ENCODE measurements at regions not wholly inside any gene's neighbourhood (a gene's known extent, or its start where the extent isn't known, plus 50 kb on each side); places are given as distances from the start of the nearest gene placed in this dataset.
"Not testable (repeated sequence)": the region's sequence is repeated elsewhere in the genome, so short reads cannot be mapped to it uniquely, and the experiment has no call there.

GRCh38 chr12:24664161-24664880 is 284.6 kb downstream of the BCAT1 start:
- Histone ChIP-seq H3K9ac (ENCODE audit: low read length) (no peak overlapping the region), H3K4me2 (ENCODE audit: low read length) (no peak overlapping the region), H4K20me1 (ENCODE audit: insufficient read depth, low read length) (no peaks in the 10 kb centered on the region), H3K9me3 (ENCODE audit: low read length) (no peaks in the 10 kb centered on the region), H3K9me2 (ENCODE audit: low read depth, low read length) (no peaks in the 10 kb centered on the region), H2AFZ (ENCODE audit: low read length) (no peak overlapping the region), H3K27ac (ENCODE audit: low read depth, low read length, poor library complexity, severe bottlenecking) (no peak overlapping the region), H3F3A (ENCODE audit: insufficient read depth, low read length) (no peaks in the 10 kb centered on the region), H3K27me3 (ENCODE audit: insufficient read depth, low read length) (no peaks in the 10 kb centered on the region), H3K4me1 (ENCODE audit: insufficient read depth, low read length, severe bottlenecking) (no peaks in the 10 kb centered on the region), H3K36me3 (ENCODE audit: insufficient read depth, low read length) (no peaks in the 10 kb centered on the region), H3K79me2 (ENCODE audit: insufficient read depth, low read length) (no peaks in the 10 kb centered on the region), H3K4me3 (ENCODE audit: low read depth, low read length, poor library complexity, severe bottlenecking) (no peak overlapping the region)
- no peak for TF ChIP-seq EZH2 (IDR thresholded peaks at IDR 0.05; ENCODE audit: borderline replicate concordance, low read length)
- TF ChIP-seq, protein P1, sequence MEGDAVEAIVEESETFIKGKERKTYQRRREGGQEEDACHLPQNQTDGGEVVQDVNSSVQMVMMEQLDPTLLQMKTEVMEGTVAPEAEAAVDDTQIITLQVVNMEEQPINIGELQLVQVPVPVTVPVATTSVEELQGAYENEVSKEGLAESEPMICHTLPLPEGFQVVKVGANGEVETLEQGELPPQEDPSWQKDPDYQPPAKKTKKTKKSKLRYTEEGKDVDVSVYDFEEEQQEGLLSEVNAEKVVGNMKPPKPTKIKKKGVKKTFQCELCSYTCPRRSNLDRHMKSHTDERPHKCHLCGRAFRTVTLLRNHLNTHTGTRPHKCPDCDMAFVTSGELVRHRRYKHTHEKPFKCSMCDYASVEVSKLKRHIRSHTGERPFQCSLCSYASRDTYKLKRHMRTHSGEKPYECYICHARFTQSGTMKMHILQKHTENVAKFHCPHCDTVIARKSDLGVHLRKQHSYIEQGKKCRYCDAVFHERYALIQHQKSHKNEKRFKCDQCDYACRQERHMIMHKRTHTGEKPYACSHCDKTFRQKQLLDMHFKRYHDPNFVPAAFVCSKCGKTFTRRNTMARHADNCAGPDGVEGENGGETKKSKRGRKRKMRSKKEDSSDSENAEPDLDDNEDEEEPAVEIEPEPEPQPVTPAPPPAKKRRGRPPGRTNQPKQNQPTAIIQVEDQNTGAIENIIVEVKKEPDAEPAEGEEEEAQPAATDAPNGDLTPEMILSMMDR (IDR thresholded peaks at IDR 0.05; ENCODE audit: low read length) = no peak

DNA sequence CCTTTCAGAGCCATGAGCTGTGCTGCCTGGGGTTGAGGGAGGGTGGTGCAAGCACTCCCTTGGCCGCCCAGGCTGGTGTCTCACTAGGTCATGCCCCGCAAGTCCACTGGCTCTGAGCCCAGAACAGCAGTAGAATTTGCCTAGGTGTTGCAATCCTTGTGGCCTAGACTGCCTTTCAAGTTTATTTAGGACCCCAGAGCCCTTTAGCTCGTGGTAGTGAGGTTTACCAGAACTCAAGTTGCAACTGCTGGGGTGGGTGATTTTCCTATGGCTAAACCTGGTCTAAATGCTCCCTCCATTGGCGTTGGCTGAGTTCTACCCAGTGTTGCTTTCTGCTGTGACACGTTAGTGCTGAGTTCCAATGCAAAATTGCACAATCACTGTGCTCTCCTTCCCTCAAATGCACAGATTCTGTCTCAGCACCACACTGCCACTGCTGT is 287.2 kb downstream of the BCAT1 start:
- Histone ChIP-seq H3K27me3 (ENCODE audit: insufficient read depth, low read length) (no peaks in the 10 kb centered on the region), H3K9me3 (ENCODE audit: low read length) (no peaks in the 10 kb centered on the region), H3K36me3 (ENCODE audit: insufficient read depth, low read length) (no peaks in the 10 kb centered on the region), H2AFZ (ENCODE audit: low read length) (no peak overlapping the region), H3K27ac (ENCODE audit: low read depth, low read length, poor library complexity, severe bottlenecking) (no peak overlapping the region), H3F3A (ENCODE audit: insufficient read depth, low read length) (no peaks in the 10 kb centered on the region), H3K4me1 (ENCODE audit: insufficient read depth, low read length, severe bottlenecking) (no peaks in the 10 kb centered on the region), H3K9me2 (ENCODE audit: low read depth, low read length) (no peaks in the 10 kb centered on the region), H3K4me3 (ENCODE audit: low read depth, low read length, poor library complexity, severe bottlenecking) (no peak overlapping the region), H3K9ac (ENCODE audit: low read length) (no peak overlapping the region), H4K20me1 (ENCODE audit: insufficient read depth, low read length) (no peaks in the 10 kb centered on the region), H3K4me2 (ENCODE audit: low read length) (no peak overlapping the region), H3K79me2 (ENCODE audit: insufficient read depth, low read length) (no peaks in the 10 kb centered on the region)
- TF ChIP-seq, protein P1 (IDR thresholded peaks at IDR 0.05; ENCODE audit: low read length) = no peak
- TF ChIP-seq EZH2 (IDR thresholded peaks at IDR 0.05; ENCODE audit: borderline replicate concordance, low read length) = no peak

DNA sequence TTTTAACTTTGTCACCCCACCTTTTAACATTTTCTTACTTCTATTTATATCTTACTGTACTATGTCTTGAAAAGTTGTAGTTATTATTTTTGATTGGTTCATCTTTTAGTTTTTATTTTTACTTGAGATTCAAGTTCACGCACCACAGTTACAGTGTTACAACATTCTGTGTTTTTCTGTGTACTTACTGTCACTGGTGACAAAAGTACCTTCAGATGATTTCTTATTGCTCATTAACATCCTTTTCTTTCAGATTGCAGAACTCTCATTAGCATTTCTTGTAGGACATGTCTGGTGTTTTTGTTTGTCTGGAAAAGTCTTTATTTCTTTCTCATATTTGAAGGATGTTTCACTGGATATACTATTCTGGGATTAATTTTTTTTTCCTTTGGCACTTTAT is 289.9 kb downstream of the BCAT1 start:
- Histone ChIP-seq H4K20me1 (ENCODE audit: insufficient read depth, low read length) (no peaks in the 10 kb centered on the region), H3K4me3 (ENCODE audit: low read depth, low read length, poor library complexity, severe bottlenecking) (no peak overlapping the region), H3K79me2 (ENCODE audit: insufficient read depth, low read length) (no peaks in the 10 kb centered on the region), H3K9me2 (ENCODE audit: low read depth, low read length) (no peaks in the 10 kb centered on the region), H3K27me3 (ENCODE audit: insufficient read depth, low read length) (no peaks in the 10 kb centered on the region), H3K9me3 (ENCODE audit: low read length) (no peaks in the 10 kb centered on the region), H3F3A (ENCODE audit: insufficient read depth, low read length) (no peaks in the 10 kb centered on the region), H3K4me2 (ENCODE audit: low read length) (no peak overlapping the region), H3K4me1 (ENCODE audit: insufficient read depth, low read length, severe bottlenecking) (no peaks in the 10 kb centered on the region), H3K9ac (ENCODE audit: low read length) (no peak overlapping the region), H3K27ac (ENCODE audit: low read depth, low read length, poor library complexity, severe bottlenecking) (no peak overlapping the region), H3K36me3 (ENCODE audit: insufficient read depth, low read length) (no peaks in the 10 kb centered on the region), H2AFZ (ENCODE audit: low read length) (no peak overlapping the region)
- TF ChIP-seq, protein P1 (IDR thresholded peaks at IDR 0.05; ENCODE audit: low read length) = no peak
- TF ChIP-seq EZH2 (IDR thresholded peaks at IDR 0.05; ENCODE audit: borderline replicate concordance, low read length) = no peak

GRCh38 chr12:24654344-24654743 is 294.6 kb downstream of the BCAT1 start:
- not testable (repeated sequence) for H4K20me1 ChIP-seq (ENCODE audit: insufficient read depth, low read length); H3K27ac ChIP-seq (ENCODE audit: low read depth, low read length, poor library complexity, severe bottlenecking); H3K36me3 ChIP-seq (ENCODE audit: insufficient read depth, low read length); H3K9me2 ChIP-seq (ENCODE audit: low read depth, low read length); H3K27me3 ChIP-seq (ENCODE audit: insufficient read depth, low read length); H3K4me1 ChIP-seq (ENCODE audit: insufficient read depth, low read length, severe bottlenecking); H3K4me3 ChIP-seq (ENCODE audit: low read depth, low read length, poor library complexity, severe bottlenecking); H3K9me3 ChIP-seq (ENCODE audit: low read length); H3K9ac ChIP-seq (ENCODE audit: low read length); H2AFZ ChIP-seq (ENCODE audit: low read length); H3K4me2 ChIP-seq (ENCODE audit: low read length); H3K79me2 ChIP-seq (ENCODE audit: insufficient read depth, low read length); H3F3A ChIP-seq (ENCODE audit: insufficient read depth, low read length)
